HCT116 (cell line): ENCODE measurements at regions not wholly inside any gene's neighbourhood (a gene's known extent, or its start where the extent isn't known, plus 50 kb on each side); places are given as distances from the start of the nearest gene placed in this dataset.

Experiments used
- EZH2 ChIP-seq: fragments of 200-600 bp; sonication (generic); IDR thresholded peaks from 2 replicates; pipeline ENCODE4 v1.6.1; 2017; ENCODE audit warnings: antibody characterized with exemption, mixed run types
- JUND ChIP-seq: IDR thresholded peaks from 2 replicates; pipeline ENCODE4 v1.6.1; 2012
- POLR2A ChIP-seq: IDR thresholded peaks from 2 replicates; pipeline ENCODE4 v1.7.0; 2011; ENCODE audit warnings: borderline replicate concordance; ENCODE audit not compliant: insufficient read depth, insufficient read length; ENCODE audit errors: extremely low read depth
- POLR2AphosphoS5 ChIP-seq: IDR thresholded peaks from 2 replicates; pipeline ENCODE4 v1.6.1; 2011; ENCODE audit warnings: mild to moderate bottlenecking, low read depth, low read length, moderate library complexity
- RAD21 ChIP-seq: IDR thresholded peaks from 2 replicates; pipeline ENCODE4 v1.6.1; 2012; ENCODE audit warnings: low read depth, mild to moderate bottlenecking
- SIN3A ChIP-seq: IDR thresholded peaks from 2 replicates; pipeline ENCODE4 v1.6.1; 2012; ENCODE audit warnings: low read depth
- YY1 ChIP-seq: IDR thresholded peaks from 2 replicates; pipeline ENCODE4 v1.6.1; 2011; ENCODE audit warnings: low read length, low read depth, moderate library complexity, mild to moderate bottlenecking; ENCODE audit not compliant: insufficient replicate concordance; ENCODE audit errors: extremely low read depth
- ZFX ChIP-seq: fragments of 450-650 bp; IDR thresholded peaks from 2 replicates; pipeline ENCODE4 v1.6.1; 2017
- ZNF274 ChIP-seq: fragments of 200-500 bp; sonication (Bioruptor generic); IDR thresholded peaks from 2 replicates; pipeline ENCODE4 v1.6.1; 2014; ENCODE audit warnings: mild to moderate bottlenecking, low read depth, low read length, inconsistent platforms
- TF ChIP-seq, protein P1 (sequence below), 3 experiments: fragments of 200-600 bp in 1 of 3; sonication (generic) in 1 of 3; IDR thresholded peaks in 2 of 3; conservative IDR thresholded peaks in 1 of 3; 2 replicates each; pipeline ENCODE4 v1.5.1; 2012 to 2017; ENCODE audit warnings: low read depth in 2 of 3, low read length in 2 of 3, antibody characterized with exemption in 1 of 3, borderline replicate concordance in 1 of 3, control low read depth in 1 of 3, mild to moderate bottlenecking in 1 of 3, mixed read lengths in 1 of 3, mixed run types in 1 of 3, moderate library complexity in 1 of 3; ENCODE audit not compliant: insufficient read depth in 1 of 3
- TF ChIP-seq, protein P2 (sequence below): IDR thresholded peaks from 2 replicates; pipeline ENCODE4 v1.6.1; 2012
- TF ChIP-seq, protein P3 (sequence below): IDR thresholded peaks from 2 replicates; pipeline ENCODE4 v1.6.1; 2012

DNA sequence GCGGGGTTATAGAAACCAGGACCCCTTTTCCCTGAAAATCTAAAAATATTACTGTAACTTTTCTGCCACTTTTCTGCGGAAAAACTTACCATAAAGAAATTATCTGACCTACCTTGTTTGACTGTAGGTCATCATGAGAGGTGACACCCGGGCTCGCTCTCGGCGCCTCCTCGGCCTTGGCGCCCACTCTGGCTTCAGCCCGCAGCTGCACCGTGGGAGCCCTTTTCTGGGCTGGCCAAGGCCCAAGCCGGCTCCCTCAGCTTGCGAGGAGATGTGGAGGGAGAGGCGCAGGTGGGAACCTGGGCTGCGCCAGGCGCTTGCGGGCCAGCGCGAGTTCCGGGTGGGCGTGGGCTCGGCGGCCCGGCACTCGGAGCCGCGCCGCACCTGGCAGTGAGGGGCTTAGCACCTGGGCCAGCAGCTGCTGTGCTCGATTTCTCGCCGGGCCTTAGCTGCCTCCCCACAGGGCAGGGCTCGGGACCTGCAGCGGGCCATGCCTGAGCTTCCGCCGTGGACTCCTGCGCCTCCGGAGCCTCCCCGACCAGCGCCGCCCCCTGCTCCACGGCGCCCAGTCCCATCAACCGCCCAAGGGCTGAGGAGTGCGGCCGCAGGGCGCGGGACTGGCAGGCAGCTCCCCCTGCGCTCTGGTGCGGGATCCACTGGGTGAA is 107.7 kb upstream of the DNAJC10 start:
- TF ChIP-seq, protein P1, sequence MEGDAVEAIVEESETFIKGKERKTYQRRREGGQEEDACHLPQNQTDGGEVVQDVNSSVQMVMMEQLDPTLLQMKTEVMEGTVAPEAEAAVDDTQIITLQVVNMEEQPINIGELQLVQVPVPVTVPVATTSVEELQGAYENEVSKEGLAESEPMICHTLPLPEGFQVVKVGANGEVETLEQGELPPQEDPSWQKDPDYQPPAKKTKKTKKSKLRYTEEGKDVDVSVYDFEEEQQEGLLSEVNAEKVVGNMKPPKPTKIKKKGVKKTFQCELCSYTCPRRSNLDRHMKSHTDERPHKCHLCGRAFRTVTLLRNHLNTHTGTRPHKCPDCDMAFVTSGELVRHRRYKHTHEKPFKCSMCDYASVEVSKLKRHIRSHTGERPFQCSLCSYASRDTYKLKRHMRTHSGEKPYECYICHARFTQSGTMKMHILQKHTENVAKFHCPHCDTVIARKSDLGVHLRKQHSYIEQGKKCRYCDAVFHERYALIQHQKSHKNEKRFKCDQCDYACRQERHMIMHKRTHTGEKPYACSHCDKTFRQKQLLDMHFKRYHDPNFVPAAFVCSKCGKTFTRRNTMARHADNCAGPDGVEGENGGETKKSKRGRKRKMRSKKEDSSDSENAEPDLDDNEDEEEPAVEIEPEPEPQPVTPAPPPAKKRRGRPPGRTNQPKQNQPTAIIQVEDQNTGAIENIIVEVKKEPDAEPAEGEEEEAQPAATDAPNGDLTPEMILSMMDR (IDR thresholded peaks at IDR 0.05 in 2 of 3, conservative IDR thresholded peaks at IDR 0.05 in 1 of 3; ENCODE audit: borderline replicate concordance in 1 of 3, insufficient read depth in 1 of 3, low read depth in 2 of 3, low read length in 2 of 3), result no peak
- TF ChIP-seq POLR2A (no peak), POLR2AphosphoS5 (no peak), RAD21 (no peak), ZNF274 (no peak), JUND (no peak), EZH2 (no peak), SIN3A (no peak), ZFX (no peak), YY1 (no peak)
- TF ChIP-seq, protein P2, sequence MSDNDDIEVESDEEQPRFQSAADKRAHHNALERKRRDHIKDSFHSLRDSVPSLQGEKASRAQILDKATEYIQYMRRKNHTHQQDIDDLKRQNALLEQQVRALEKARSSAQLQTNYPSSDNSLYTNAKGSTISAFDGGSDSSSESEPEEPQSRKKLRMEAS, result no peak
- TF ChIP-seq, protein P3, sequence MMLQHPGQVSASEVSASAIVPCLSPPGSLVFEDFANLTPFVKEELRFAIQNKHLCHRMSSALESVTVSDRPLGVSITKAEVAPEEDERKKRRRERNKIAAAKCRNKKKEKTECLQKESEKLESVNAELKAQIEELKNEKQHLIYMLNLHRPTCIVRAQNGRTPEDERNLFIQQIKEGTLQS, result no peak
